Epithelial cell of esophagus (primary cell): ENCODE measurements at regions not wholly inside any gene's neighbourhood (a gene's known extent, or its start where the extent isn't known, plus 50 kb on each side); places are given as distances from the start of the nearest gene placed in this dataset.
A peak's percentile ranks its signal among the peaks of the same experiment; 100 is the strongest.

Experiments
- DNase-seq: peaks from one replicate; pipeline ENCODE4 v3.0.0; 2010; ENCODE audit warnings: low read depth
- H3K4me3 ChIP-seq: 2 replicates; pipeline ENCODE4 v1.5.1; 2011; ENCODE audit warnings: mild to moderate bottlenecking, low read length, control low read depth
- TF ChIP-seq, protein P1 (sequence below): IDR thresholded peaks from 2 replicates; pipeline ENCODE4 v1.5.1; 2011; ENCODE audit warnings: low read depth, mild to moderate bottlenecking, low read length, control low read depth, inconsistent platforms; ENCODE audit not compliant: insufficient read depth; ENCODE audit errors: missing control alignments

GRCh38 chr5:142259758-142260157 lies 65.1 kb downstream of the SPRY4 start:
- TF ChIP-seq, protein P1, sequence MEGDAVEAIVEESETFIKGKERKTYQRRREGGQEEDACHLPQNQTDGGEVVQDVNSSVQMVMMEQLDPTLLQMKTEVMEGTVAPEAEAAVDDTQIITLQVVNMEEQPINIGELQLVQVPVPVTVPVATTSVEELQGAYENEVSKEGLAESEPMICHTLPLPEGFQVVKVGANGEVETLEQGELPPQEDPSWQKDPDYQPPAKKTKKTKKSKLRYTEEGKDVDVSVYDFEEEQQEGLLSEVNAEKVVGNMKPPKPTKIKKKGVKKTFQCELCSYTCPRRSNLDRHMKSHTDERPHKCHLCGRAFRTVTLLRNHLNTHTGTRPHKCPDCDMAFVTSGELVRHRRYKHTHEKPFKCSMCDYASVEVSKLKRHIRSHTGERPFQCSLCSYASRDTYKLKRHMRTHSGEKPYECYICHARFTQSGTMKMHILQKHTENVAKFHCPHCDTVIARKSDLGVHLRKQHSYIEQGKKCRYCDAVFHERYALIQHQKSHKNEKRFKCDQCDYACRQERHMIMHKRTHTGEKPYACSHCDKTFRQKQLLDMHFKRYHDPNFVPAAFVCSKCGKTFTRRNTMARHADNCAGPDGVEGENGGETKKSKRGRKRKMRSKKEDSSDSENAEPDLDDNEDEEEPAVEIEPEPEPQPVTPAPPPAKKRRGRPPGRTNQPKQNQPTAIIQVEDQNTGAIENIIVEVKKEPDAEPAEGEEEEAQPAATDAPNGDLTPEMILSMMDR: no peak
- no peak for DNase-seq
- no peak overlapping the region for H3K4me3 ChIP-seq

GRCh38 chr5:142255831-142256230 lies 69.0 kb downstream of the SPRY4 start:
- no peak for DNase-seq
- no peak overlapping the region for H3K4me3 ChIP-seq
- TF ChIP-seq, protein P1: no peak

- TF ChIP-seq, protein P1: no peak
- DNase-seq: no peak
- H3K4me3 ChIP-seq: no peak overlapping the region
Measured at GRCh38 chr5:142254431-142254830, 70.4 kb downstream of the SPRY4 start.

DNA sequence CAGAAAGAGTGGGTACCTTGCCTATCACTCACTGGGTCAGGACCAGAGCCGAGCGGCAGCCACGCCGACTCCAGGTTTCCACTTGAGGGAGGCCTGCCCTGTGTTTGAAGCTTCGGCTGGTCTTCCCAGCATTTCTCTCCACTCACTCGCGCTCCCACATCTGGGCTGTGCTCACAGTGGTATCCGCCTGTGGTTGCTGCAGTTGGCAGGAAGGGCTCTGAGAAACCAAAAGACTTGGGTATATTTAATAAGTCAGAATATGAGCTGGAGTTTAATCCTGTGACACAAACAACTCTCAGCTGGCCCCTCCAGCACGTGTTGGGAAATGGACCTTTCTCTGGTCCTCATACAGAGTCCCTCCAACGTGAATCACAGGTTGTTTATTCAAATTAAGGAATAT lies 70.9 kb downstream of the SPRY4 start:
- H3K4me3 ChIP-seq: no peak overlapping the region
- no peak for DNase-seq
- TF ChIP-seq, protein P1: no peak

- DNase-seq: no peak
- H3K4me3 ChIP-seq: no peak overlapping the region
- TF ChIP-seq, protein P1: no peak
Measured at GRCh38 chr5:142250119-142250518, 74.7 kb downstream of the SPRY4 start.

- H3K4me3 ChIP-seq: no peak overlapping the region
- TF ChIP-seq, protein P1: no peak
- no peak for DNase-seq
Measured at GRCh38 chr5:142248853-142249462, 75.9 kb downstream of the SPRY4 start.

DNA sequence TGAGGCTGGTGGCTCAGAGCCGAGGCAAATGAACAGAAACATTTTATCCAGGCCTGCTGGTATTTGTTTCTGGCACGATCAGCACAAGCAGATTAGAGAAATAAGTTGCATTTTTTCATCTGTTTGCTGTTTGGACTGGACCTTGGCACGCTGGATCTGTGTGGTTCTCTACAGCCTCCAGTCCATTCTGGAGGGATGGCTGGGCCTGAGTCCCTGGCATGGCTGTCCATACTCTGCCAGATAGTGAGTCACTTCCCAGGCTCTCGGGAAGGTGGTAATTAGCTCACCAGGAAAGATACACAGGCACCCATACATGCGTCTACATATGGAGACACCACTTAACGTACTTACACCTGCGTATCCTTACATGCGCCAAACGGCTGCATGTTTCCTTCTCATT lies 78.6 kb downstream of the SPRY4 start:
- TF ChIP-seq, protein P1: no peak
- DNase-seq: peak; percentile 84
- H3K4me3 ChIP-seq: no peak overlapping the region
